ENCODE measurements at regions not wholly inside any gene's neighbourhood (a gene's known extent, or its start where the extent isn't known, plus 50 kb on each side); places are given as distances from the start of the nearest gene placed in this dataset.

DNA sequence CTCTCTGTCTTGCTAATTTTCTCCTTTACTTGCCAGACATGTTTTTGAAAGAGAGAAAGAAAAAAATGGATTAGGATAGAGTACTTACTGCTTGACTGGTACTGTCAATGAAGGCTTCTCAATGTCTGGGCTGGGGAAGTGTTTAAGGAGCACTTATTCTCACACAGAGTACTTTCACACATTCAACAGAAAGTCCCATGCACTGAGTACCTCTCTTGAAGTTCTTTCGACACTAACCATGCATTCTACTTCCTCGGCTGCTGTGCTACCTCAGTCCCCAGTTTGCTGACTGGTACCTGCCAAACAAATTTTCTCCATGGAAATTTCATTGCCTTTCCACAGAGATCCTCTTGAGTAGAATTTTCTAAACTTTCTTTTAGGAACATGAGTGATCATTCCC, 281.9 kb downstream of the RBM26 start:
- TF ChIP-seq, protein P1, sequence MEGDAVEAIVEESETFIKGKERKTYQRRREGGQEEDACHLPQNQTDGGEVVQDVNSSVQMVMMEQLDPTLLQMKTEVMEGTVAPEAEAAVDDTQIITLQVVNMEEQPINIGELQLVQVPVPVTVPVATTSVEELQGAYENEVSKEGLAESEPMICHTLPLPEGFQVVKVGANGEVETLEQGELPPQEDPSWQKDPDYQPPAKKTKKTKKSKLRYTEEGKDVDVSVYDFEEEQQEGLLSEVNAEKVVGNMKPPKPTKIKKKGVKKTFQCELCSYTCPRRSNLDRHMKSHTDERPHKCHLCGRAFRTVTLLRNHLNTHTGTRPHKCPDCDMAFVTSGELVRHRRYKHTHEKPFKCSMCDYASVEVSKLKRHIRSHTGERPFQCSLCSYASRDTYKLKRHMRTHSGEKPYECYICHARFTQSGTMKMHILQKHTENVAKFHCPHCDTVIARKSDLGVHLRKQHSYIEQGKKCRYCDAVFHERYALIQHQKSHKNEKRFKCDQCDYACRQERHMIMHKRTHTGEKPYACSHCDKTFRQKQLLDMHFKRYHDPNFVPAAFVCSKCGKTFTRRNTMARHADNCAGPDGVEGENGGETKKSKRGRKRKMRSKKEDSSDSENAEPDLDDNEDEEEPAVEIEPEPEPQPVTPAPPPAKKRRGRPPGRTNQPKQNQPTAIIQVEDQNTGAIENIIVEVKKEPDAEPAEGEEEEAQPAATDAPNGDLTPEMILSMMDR (IDR thresholded peaks at IDR 0.05) = no peak
- TF ChIP-seq POLR2AphosphoS5 (IDR thresholded peaks at IDR 0.05; ENCODE audit: low read depth, low read length) = no peak

Measured in Panc1 (cell line).